ENCODE measurements at regions not wholly inside any gene's neighbourhood (a gene's known extent, or its start where the extent isn't known, plus 50 kb on each side); places are given as distances from the start of the nearest gene placed in this dataset.

DNA sequence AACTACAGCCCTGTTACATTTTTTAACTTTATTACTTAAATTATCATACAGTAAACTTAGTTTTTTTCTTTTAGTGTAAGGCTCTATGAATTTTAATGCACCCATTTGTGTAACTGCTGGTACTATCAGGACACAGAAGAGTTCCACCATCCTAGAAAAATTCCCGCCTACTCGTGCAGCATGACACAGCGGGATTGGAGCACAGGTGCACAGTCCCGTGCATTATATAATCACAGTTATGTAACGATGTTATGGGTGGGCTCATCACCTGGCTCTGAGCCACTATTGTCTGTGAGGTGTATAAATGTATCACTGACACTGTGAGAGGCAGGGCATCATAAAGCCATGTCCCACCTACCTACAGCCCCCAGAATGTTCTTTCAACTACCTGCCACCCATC is 80.7 kb downstream of the DRD1 start:
- TF ChIP-seq EZH2phosphoT487 (IDR thresholded peaks at IDR 0.05; ENCODE audit: insufficient read depth, low read depth) (no peak), EZH2 (IDR thresholded peaks at IDR 0.05; ENCODE audit: insufficient read depth, poor library complexity, severe bottlenecking) (no peak)
